PFSK-1 (cell line): ENCODE measurements at regions not wholly inside any gene's neighbourhood (a gene's known extent, or its start where the extent isn't known, plus 50 kb on each side); places are given as distances from the start of the nearest gene placed in this dataset.

Experiments used
- FOXP2 ChIP-seq: optimal IDR thresholded peaks from 2 replicates; pipeline ENCODE3; 2011; ENCODE audit warnings: borderline replicate concordance, control low read depth, inconsistent platforms; ENCODE audit not compliant: insufficient read depth; ENCODE audit errors: extremely low read length, extremely low read depth
- POLR2AphosphoS5 ChIP-seq: IDR thresholded peaks from 2 replicates; pipeline ENCODE4 v1.6.1; 2012; ENCODE audit warnings: low read depth, mild to moderate bottlenecking, control low read depth, low read length, moderate library complexity
- SIN3A ChIP-seq: IDR thresholded peaks from 2 replicates; pipeline ENCODE4 v1.6.1; 2012; ENCODE audit warnings: mild to moderate bottlenecking, low read length, moderate library complexity, borderline replicate concordance; ENCODE audit not compliant: insufficient read depth
- TAF1 ChIP-seq: IDR thresholded peaks from 2 replicates; pipeline ENCODE4 v1.6.1; 2012; ENCODE audit warnings: low read length, control low read depth, borderline replicate concordance; ENCODE audit not compliant: insufficient read depth
- TF ChIP-seq, protein P1 (sequence below), 2 experiments: IDR thresholded peaks; 2 replicates each; pipeline versions ENCODE4 v1.6.1 to v1.8.0; 2011 to 2012; ENCODE audit warnings: low read depth in 2 of 2, low read length in 2 of 2, control low read depth in 1 of 2, inconsistent platforms in 1 of 2, mild to moderate bottlenecking in 1 of 2, moderate library complexity in 1 of 2; ENCODE audit not compliant: insufficient read depth in 1 of 2

DNA sequence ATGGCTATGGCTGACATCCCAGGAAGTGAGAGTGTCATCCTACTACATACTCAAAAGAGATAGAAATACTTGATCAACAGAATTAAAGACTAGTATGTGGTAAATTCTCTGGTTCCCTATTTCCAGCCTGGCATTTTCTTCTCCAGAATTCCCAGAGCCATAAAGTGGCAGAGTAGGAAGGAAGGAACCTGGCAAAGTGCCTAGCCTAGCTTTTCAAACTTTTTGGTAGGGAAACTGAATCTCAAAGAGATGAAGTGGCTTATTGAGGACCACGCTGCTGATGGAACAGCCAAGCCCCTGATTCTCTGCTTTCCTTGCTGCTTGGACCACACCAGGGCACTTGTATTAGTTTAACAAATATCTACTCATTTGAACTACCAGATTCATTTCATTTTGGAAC is 312.4 kb upstream of the RORA start:
- no peak for TF ChIP-seq POLR2AphosphoS5
- TF ChIP-seq, protein P1, sequence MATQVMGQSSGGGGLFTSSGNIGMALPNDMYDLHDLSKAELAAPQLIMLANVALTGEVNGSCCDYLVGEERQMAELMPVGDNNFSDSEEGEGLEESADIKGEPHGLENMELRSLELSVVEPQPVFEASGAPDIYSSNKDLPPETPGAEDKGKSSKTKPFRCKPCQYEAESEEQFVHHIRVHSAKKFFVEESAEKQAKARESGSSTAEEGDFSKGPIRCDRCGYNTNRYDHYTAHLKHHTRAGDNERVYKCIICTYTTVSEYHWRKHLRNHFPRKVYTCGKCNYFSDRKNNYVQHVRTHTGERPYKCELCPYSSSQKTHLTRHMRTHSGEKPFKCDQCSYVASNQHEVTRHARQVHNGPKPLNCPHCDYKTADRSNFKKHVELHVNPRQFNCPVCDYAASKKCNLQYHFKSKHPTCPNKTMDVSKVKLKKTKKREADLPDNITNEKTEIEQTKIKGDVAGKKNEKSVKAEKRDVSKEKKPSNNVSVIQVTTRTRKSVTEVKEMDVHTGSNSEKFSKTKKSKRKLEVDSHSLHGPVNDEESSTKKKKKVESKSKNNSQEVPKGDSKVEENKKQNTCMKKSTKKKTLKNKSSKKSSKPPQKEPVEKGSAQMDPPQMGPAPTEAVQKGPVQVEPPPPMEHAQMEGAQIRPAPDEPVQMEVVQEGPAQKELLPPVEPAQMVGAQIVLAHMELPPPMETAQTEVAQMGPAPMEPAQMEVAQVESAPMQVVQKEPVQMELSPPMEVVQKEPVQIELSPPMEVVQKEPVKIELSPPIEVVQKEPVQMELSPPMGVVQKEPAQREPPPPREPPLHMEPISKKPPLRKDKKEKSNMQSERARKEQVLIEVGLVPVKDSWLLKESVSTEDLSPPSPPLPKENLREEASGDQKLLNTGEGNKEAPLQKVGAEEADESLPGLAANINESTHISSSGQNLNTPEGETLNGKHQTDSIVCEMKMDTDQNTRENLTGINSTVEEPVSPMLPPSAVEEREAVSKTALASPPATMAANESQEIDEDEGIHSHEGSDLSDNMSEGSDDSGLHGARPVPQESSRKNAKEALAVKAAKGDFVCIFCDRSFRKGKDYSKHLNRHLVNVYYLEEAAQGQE (IDR thresholded peaks at IDR 0.05; ENCODE audit: insufficient read depth in 1 of 2, low read depth in 2 of 2, low read length in 2 of 2) = no peak
- TF ChIP-seq SIN3A = no peak
- TF ChIP-seq TAF1 = no peak
- TF ChIP-seq FOXP2 = no peak

DNA sequence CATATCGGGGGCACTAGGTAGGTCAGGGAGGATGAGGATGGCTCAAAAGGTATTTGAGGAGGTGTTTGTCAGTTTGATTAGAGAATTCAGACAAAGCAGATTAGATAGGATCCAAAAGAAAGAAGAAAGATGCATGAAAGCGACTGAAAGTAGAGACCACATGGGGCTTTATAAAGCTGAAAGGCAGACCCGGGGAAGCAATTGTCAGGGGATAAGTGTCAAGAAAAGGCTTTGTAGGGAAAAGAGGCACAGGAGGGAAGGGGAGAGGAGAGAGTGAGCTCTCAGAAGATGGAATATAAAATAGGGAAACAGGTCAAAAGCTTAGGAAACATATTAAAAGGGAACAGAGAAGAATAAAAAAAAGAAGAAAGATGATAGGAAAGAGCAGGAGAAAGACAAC is 308.2 kb upstream of the RORA start:
- TF ChIP-seq SIN3A = no peak
- TF ChIP-seq TAF1 = no peak
- TF ChIP-seq FOXP2 = no peak
- TF ChIP-seq POLR2AphosphoS5 = no peak
- TF ChIP-seq, protein P1 (IDR thresholded peaks at IDR 0.05; ENCODE audit: insufficient read depth in 1 of 2, low read depth in 2 of 2, low read length in 2 of 2) = no peak

GRCh38 chr15:61534986-61535385 is 305.9 kb upstream of the RORA start:
- TF ChIP-seq SIN3A (no peak), FOXP2 (no peak)

DNA sequence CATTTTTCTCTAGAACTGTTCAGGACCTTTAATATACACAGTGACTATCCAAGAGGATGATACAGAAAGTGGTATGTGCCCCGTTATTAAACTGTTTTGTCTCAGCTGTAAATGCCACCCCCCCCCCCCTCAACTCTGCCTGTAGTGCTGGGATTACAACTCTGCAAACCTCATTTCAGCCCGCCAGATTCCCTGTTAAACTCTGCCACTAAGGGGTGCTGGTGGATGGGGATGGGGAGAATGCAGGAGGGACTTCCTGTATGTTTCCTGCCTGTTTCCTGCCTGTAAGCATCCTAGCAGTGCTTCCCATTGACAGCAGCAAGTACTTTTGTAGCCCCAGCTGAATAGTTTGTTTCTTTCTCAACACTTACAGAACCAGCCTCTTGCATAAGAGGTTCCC is 301.7 kb upstream of the RORA start:
- no peak for TF ChIP-seq TAF1
- no peak for TF ChIP-seq POLR2AphosphoS5
- TF ChIP-seq, protein P1 (IDR thresholded peaks at IDR 0.05; ENCODE audit: insufficient read depth in 1 of 2, low read depth in 2 of 2, low read length in 2 of 2) = no peak
- no peak for TF ChIP-seq FOXP2
- TF ChIP-seq SIN3A = no peak

DNA sequence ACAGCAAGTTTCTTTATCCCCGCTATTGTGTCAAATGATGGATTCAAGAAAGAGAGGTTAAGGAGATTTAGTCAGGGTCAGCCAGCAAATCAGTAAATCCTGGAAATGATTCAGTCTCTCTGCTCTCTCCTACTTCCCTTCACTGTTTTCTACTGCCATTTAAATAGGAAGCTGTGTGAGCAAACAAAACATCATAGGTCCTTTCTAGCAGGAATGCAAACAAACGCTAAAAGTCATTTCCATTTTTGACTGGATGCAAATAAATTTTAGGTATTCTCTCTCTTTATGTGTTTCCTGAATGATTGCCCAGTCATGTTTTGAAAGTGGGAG is 299.4 kb upstream of the RORA start:
- TF ChIP-seq FOXP2 = no peak
- TF ChIP-seq, protein P1 (IDR thresholded peaks at IDR 0.05; ENCODE audit: insufficient read depth in 1 of 2, low read depth in 2 of 2, low read length in 2 of 2) = no peak
- no peak for TF ChIP-seq TAF1
- no peak for TF ChIP-seq SIN3A
- no peak for TF ChIP-seq POLR2AphosphoS5
